GM12872 (cell line): ENCODE measurements at regions not wholly inside any gene's neighbourhood (a gene's known extent, or its start where the extent isn't known, plus 50 kb on each side); places are given as distances from the start of the nearest gene placed in this dataset.

Experiments used
- CTCF ChIP-seq: IDR thresholded peaks from 3 replicates; pipeline ENCODE4 v1.5.1; 2011; ENCODE audit warnings: low read depth, mild to moderate bottlenecking, low read length, moderate library complexity; ENCODE audit not compliant: insufficient read depth

GRCh38 chr15:95168951-95169431 lies 937.6 kb downstream of the MCTP2 start:
- TF ChIP-seq CTCF, result no peak

- TF ChIP-seq CTCF, result no peak
Observed at GRCh38 chr15:95169541-95170459, 938.4 kb downstream of the MCTP2 start.

- no peak for TF ChIP-seq CTCF
Observed at GRCh38 chr15:95170561-95171380, 939.4 kb downstream of the MCTP2 start.

GRCh38 chr15:95171564-95171963 lies 940.2 kb downstream of the MCTP2 start:
- TF ChIP-seq CTCF, result no peak

- TF ChIP-seq CTCF, result no peak
Observed at GRCh38 chr15:95174301-95175259, 943.2 kb downstream of the MCTP2 start.

- no peak for TF ChIP-seq CTCF
Observed at GRCh38 chr15:95175914-95176658, 944.7 kb downstream of the MCTP2 start.
